HUES64 (cell line): ENCODE measurements at regions not wholly inside any gene's neighbourhood (a gene's known extent, or its start where the extent isn't known, plus 50 kb on each side); places are given as distances from the start of the nearest gene placed in this dataset.

Experiments used
- H3K27ac ChIP-seq: 2 replicates; pipeline ENCODE4 v1.7.0; 2013; ENCODE audit warnings: low read depth, low read length, inconsistent platforms
- H3K27me3 ChIP-seq: 2 replicates; pipeline ENCODE4 v1.6.1; 2013; ENCODE audit warnings: mild to moderate bottlenecking, low read length; ENCODE audit not compliant: insufficient read depth
- H3K36me3 ChIP-seq: 2 replicates; pipeline ENCODE4 v1.6.1; 2013; ENCODE audit warnings: mild to moderate bottlenecking, low read length; ENCODE audit not compliant: insufficient read depth
- H3K4me1 ChIP-seq: 2 replicates; pipeline ENCODE4 v1.6.1; 2013; ENCODE audit warnings: mild to moderate bottlenecking, low read length, moderate library complexity; ENCODE audit not compliant: insufficient read depth
- H3K4me3 ChIP-seq: 2 replicates; pipeline ENCODE4 v1.5.1; 2013; ENCODE audit warnings: mild to moderate bottlenecking, low read length, moderate library complexity
- H3K9ac ChIP-seq: 2 replicates; pipeline ENCODE4 v1.6.1; 2013; ENCODE audit warnings: mild to moderate bottlenecking, low read depth, low read length
- H3K9me3 ChIP-seq: 2 replicates; pipeline ENCODE4 v1.6.1; 2013; ENCODE audit warnings: low read depth, low read length; ENCODE audit not compliant: insufficient read depth
- WGBS: fragments of 150-250, 120-280 bp; methylation state at CpG from one replicate; pipeline ENCODE4 v1.1.7; 2013; ENCODE audit warnings: missing lambda C conversion rate; 5-methylcytosine and 5-hydroxymethylcytosine counted together

DNA sequence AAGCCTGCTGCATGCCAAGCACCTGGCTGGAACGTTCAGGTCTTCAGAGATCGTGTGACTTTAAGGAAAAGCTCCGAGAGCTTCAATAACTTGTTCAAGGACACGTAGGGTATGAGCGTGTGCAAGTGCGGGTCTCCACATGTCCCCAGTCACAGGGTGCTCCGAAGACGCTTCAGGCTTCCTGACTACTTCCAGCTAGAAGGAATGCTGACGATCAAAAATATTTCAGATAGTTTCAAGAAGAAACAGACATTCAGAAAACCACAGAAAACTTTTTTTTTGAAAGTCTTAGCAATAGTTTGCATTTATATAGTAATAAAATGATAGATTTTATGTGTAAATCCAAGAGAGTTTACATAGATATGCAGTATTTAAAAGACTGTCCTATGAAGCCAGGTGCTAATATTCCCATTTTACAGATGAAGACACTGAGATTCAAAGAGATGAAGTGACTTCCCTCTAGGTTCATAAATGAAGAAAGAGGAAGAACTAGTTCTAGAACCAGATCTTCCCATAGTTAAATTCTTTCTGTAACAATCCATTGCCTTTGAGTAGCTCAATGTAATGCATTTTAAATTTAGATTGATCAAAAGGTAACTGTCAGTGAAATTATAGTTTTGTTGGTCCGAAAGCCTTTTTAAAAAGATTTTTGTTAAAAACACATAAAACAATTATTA lies 247.6 kb downstream of the MYLK4 start:
- Histone ChIP-seq H3K36me3 (no peaks in the 10 kb centered on the region), H3K27ac (no peak overlapping the region), H3K4me3 (no peak overlapping the region), H3K9me3 (no peaks in the 10 kb centered on the region), H3K27me3 (no peaks in the 10 kb centered on the region), H3K4me1 (0 out of 2 replicates have a peak, but pooled peaks cover 4% of the 10 kb centered on the region), H3K9ac (no peak overlapping the region; the same call in 1 of the 2 replicates)
- 86% methylated on average over 9 of the region's 10 CpGs for WGBS

DNA sequence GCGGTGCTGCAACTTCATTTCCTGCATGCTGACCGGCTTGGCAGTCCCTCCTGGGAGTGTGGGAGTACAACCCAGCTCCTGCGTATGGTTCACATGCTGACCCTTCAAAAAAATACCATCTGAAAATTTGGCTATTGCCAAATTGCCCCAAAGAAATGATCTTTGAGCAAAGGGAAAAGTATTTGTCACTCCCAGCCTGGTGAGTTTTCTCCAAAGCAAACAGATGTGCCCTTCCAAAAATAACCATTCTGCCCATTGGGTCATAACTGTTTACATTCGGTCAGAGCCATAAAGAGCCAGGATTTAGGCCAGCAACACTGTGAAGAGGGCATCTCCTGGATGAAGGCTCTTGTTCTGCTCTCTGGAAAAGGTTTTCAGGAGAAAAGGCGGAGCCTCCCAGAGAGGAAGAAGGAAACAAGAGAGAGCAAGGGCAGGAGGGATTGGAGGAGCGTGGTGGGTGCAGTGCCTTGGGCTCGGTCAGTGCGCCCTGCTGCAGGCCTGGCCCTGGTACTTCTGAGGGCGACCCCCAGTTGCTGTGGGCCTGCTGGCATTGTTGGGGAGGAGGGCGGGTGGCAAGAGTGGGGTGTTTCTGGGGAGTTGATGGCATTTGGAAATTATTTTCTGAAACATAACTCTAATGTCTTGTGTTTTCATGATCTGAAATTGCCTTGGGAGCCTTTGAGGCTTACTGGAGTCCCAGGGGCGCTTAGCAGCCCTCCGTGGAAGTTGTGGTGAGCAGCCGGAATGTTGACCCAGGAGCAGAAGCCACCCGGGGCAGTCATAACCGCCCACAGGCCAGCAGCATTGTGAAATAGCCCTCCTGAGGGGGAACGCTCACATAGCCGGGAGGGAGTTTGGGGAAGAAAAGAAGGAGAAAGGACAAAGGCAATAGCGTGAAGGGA lies 248.4 kb downstream of the MYLK4 start:
- H3K4me1 ChIP-seq, result 0 out of 2 replicates have a peak, but pooled peaks cover 4% of the 10 kb centered on the region
- H3K4me3 ChIP-seq, result no peak overlapping the region
- WGBS, result 82% methylated on average over 18 of the region's 18 CpGs
- no peaks in the 10 kb centered on the region for H3K9me3 ChIP-seq
- no peaks in the 10 kb centered on the region for H3K27me3 ChIP-seq
- H3K27ac ChIP-seq, result no peak overlapping the region
- H3K9ac ChIP-seq, result no peak overlapping the region; the same call in 1 of the 2 replicates
- no peaks in the 10 kb centered on the region for H3K36me3 ChIP-seq

DNA sequence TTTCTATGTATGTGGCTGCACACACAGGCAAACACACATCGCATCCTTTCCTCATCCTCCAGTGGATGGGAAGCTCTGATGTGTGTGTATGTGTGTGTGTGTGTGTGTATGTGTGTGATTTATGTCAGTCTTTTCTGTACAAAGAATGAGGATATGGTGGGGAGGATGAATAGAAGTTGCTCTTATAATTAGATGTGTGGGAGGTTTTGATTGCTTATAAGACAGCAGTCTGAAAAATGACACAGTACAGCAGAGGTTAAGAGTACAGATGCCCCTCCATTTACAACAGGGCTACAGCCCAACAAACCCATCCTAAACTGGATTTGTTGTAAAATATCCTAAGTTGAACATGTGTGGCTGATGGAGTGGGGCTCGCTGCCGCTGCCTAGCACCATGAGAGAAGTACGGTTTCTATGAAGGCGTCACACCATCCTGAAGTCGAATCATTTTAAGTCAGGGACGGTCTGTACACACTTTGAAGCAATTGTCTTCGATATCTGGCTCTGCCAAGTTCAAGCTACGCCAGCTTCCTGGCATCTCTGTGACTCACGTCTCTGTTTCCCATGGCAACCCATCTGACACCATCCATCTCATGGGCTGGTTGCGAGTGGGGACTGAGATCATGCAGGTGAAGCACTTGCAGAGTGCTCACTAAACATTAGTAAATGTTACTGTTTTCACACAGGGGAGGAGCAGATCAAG lies 252.6 kb downstream of the MYLK4 start:
- H3K9ac ChIP-seq, result no peak overlapping the region
- no peaks in the 10 kb centered on the region for H3K9me3 ChIP-seq
- no peaks in the 10 kb centered on the region for H3K36me3 ChIP-seq
- H3K4me3 ChIP-seq, result no peak overlapping the region
- no peak overlapping the region for H3K27ac ChIP-seq
- H3K27me3 ChIP-seq, result no peaks in the 10 kb centered on the region
- H3K4me1 ChIP-seq, result 0 out of 2 replicates have a peak, but pooled peaks cover 4% of the 10 kb centered on the region
- WGBS, result 95% methylated on average over 11 of the region's 11 CpGs

DNA sequence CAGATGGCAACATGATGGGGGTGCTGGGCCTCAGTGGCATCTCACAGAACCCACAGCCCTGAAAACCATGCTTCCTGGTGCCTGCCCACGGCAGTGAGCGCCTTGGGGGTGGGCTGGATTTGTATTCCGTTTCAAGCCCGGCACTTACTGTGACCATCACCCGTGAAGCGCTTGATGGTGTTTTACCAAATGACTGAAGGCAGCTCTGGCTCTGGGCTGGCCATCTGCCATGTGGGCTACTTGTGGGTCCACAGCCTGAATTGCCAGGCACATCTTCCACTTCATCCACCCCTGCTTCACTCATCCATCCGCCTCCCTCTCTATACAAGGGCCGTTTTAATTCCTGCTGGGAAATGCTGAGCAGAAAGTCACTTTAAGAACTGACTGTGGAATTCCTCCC lies 250.9 kb upstream of the GMDS start:
- Histone ChIP-seq H3K9me3 (no peaks in the 10 kb centered on the region), H3K4me1 (no peaks in the 10 kb centered on the region), H3K27ac (no peak overlapping the region), H3K36me3 (no peaks in the 10 kb centered on the region), H3K27me3 (no peaks in the 10 kb centered on the region), H3K9ac (no peak overlapping the region), H3K4me3 (no peak overlapping the region)
- 85% methylated on average over 8 of the region's 8 CpGs for WGBS

DNA sequence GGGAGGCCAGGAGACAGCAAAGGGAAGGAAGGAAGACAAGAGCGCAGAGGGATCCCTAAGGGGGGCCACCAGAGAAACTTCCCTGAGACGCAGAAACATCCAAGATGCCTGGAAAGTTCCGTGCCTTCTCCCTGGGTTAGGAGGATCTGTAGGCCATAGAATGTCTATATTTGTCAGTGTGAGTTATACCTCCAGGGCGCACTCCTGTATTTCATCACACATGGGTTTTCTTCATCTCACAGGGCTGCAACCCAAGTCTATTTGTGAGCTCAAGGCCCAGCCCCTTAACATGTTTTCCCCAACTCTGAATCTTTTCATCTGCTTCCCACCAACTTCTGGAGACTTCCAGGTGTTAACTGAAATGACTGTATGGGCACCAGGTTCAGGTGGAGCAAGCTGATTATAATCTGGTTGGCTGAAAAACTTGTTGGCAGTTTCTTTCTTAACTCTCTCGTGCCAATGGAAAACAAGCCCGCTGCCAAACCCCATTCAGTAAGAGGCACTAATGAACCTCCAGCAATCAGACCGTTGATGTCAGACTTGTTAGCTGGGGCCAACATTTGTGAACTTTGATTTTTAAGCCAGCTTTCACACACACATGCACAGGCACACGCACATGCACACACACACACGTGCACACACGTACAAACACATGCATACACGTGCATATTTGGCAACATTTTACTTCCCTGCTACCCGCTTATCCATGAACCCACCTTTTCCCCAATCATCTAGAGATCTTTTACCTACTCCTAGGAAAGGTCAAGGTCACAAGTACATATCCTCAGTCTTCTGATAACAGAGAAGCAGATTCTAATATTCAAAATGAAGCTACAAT lies 247.5 kb upstream of the GMDS start:
- WGBS, result 95% methylated on average over 12 of the region's 12 CpGs
- H3K27ac ChIP-seq, result no peak overlapping the region
- peaks cover 9% of the 10 kb centered on the region for H3K4me1 ChIP-seq
- no peak overlapping the region for H3K9ac ChIP-seq
- H3K9me3 ChIP-seq, result no peaks in the 10 kb centered on the region
- no peaks in the 10 kb centered on the region for H3K36me3 ChIP-seq
- no peaks in the 10 kb centered on the region for H3K27me3 ChIP-seq
- H3K4me3 ChIP-seq, result no peak overlapping the region

DNA sequence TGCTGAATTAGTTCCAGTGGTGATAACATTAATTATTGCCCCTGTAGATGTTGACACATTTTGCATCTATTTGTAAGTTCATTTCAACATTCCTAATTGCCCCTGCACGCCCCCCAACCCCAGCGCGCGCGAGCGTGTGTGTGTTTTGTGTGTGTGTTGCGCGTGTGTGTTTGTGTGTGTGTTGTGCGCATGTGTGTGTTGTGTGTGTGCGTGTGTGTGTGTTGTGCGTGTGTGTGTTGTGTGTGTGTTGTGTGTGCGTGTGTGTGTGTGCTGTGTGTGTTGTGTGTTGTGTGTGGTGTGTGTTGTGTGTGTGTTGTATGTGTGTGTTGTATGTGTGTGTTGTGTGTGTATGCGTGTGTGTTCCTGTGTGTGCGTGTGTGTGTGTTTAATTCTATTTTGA lies 245.7 kb upstream of the GMDS start:
- H3K9me3 ChIP-seq, result no peaks in the 10 kb centered on the region
- peaks cover 9% of the 10 kb centered on the region for H3K4me1 ChIP-seq
- H3K27me3 ChIP-seq, result no peaks in the 10 kb centered on the region
- WGBS, result 95% methylated on average over 14 of the region's 14 CpGs
- H3K36me3 ChIP-seq, result no peaks in the 10 kb centered on the region
- no peak overlapping the region for H3K27ac ChIP-seq
- no peak overlapping the region for H3K4me3 ChIP-seq
- H3K9ac ChIP-seq, result no peak overlapping the region

DNA sequence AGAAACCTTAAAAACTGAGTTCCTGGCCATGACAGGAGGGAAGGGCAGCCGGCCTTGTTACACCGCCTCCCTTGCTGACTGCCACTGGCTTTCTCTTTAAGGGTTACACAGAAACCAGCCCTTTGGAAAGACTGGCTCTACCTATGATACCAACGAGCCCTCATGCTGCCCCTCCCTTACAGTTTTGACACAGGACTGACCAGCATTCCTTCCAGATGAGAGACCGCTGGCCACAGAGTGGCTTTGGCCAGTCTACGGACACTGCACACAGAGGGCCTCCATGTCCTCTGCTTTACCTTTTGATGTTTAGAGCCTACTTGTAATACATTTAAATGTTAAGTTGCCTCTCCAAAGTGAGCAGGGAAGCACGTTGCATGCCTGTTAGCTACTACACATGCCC lies 243.2 kb upstream of the GMDS start:
- Histone ChIP-seq H3K4me3 (no peak overlapping the region), H3K9me3 (0 out of 2 replicates have a peak, but pooled peaks cover 4% of the 10 kb centered on the region), H3K27ac (no peak overlapping the region), H3K36me3 (no peaks in the 10 kb centered on the region), H3K27me3 (no peaks in the 10 kb centered on the region), H3K4me1 (peaks cover 9% of the 10 kb centered on the region), H3K9ac (no peak overlapping the region)
- WGBS, result 84% methylated on average over 6 of the region's 6 CpGs

DNA sequence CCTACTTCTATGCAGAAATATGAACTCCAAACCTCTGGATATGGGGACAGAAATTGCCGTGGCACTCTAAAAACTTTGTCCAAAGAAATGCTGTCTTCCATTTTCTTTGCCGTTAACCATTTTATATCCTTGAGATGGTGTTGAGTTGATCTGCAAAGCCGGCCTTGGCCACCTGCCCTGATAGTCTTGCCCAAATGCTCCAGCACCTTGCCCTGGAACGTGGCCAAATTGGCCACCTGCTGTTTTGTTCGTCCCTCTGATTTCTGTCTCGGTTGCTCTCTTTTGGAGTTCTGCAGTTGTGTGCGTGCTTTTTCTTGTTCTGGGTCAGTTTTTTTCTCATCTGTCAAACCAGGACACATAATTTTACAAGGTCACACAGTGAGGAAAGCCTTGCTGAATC lies 239.7 kb upstream of the GMDS start:
- Histone ChIP-seq H3K27me3 (no peaks in the 10 kb centered on the region), H3K27ac (no peak overlapping the region), H3K9ac (no peak overlapping the region), H3K4me1 (peaks cover 2% of the 10 kb centered on the region), H3K4me3 (no peak overlapping the region), H3K36me3 (no peaks in the 10 kb centered on the region), H3K9me3 (peaks cover 14% of the 10 kb centered on the region; the same call in 1 of the 2 replicates)
- 96% methylated on average over 7 of the region's 7 CpGs for WGBS

DNA sequence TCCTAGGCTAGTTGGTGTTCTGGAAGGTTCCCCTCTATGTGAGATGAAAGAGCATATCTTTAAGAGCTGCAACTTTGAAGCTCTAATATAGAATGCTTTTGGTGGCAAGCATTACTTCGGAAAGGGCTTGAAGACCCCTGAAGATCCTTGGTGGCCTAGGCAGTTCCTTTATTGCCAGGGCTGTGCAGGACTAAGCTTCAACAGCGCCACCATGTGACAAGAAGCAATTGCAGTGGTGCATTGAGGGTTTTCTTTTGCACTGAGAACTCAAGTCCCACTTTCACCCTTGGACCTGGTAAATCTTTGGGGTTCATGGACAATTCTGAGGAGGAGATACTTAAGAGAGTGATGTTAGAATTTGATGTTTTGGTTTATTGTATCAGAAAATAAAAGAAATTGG lies 237.4 kb upstream of the GMDS start:
- WGBS, result 87% methylated on average over 2 of the region's 2 CpGs
- H3K27me3 ChIP-seq, result no peaks in the 10 kb centered on the region
- H3K9ac ChIP-seq, result no peak overlapping the region

DNA sequence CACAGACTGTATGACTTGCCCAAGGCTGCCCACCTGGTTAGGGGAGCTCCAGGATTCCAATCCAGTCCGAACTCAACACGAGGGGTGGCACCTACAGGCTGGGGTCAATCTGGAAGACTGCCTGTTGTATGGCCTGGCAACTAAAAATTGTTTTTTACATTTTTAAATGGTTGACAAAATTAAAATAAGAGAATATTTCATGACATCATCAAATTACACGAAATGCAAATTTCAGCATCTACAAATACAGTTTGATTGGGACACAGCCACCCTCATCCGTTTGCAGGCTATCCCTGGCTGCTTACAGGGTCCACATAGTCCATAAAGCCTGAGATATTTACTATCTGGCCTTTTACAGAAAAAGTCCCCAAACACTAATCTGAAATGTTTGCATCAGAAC lies 235.9 kb upstream of the GMDS start:
- no peaks in the 10 kb centered on the region for H3K36me3 ChIP-seq
- H3K4me1 ChIP-seq, result no peaks in the 10 kb centered on the region
- H3K9ac ChIP-seq, result no peak overlapping the region
- H3K27ac ChIP-seq, result no peak overlapping the region
- peaks cover 14% of the 10 kb centered on the region; the same call in 1 of the 2 replicates for H3K9me3 ChIP-seq
- H3K4me3 ChIP-seq, result no peak overlapping the region
- 91% methylated on average over 4 of the region's 4 CpGs for WGBS
- H3K27me3 ChIP-seq, result no peaks in the 10 kb centered on the region

More for the DNA sequence above, 237.4 kb upstream of the GMDS start:
- no peak overlapping the region for H3K4me3 ChIP-seq
- no peak overlapping the region for H3K27ac ChIP-seq
- H3K9me3 ChIP-seq, result peaks cover 14% of the 10 kb centered on the region; the same call in 1 of the 2 replicates
- H3K4me1 ChIP-seq, result no peaks in the 10 kb centered on the region
- H3K36me3 ChIP-seq, result no peaks in the 10 kb centered on the region
